Ovary (tissue), 7 donors: ENCODE measurements at regions not wholly inside any gene's neighbourhood (a gene's known extent, or its start where the extent isn't known, plus 50 kb on each side); places are given as distances from the start of the nearest gene placed in this dataset.

Experiments used
- DNase-seq, 5 donors: peaks; one replicate each; pipeline ENCODE4 v3.0.0-alpha.2; 2019 to 2020
- H3K27ac ChIP-seq, 2 donors: fragments of 200-600 bp; one replicate each; pipeline versions ENCODE4 v1.5.1 to v1.8.0; 2019 to 2022
- H3K27me3 ChIP-seq: fragments of 200-600 bp; one replicate; pipeline ENCODE4 v1.8.0; 2022
- H3K36me3 ChIP-seq: fragments of 200-600 bp; sonication (generic); one replicate; pipeline ENCODE4 v1.5.1; 2019
- H3K4me1 ChIP-seq: one replicate; pipeline ENCODE4 v1.8.1; 2013; ENCODE audit warnings: mild to moderate bottlenecking, moderate library complexity; ENCODE audit not compliant: insufficient read depth
- H3K4me3 ChIP-seq: fragments of 200-600 bp; sonication (generic); one replicate; pipeline ENCODE4 v1.5.1; 2017
- H3K9me3 ChIP-seq, 2 donors: fragments of 200-600 bp in 1 of 2; sonication (generic) in 1 of 2; one replicate each; pipeline versions ENCODE4 v1.5.1 to v1.8.1; 2013 to 2019; ENCODE audit warnings: mild to moderate bottlenecking in 1 of 2, moderate library complexity in 1 of 2
- CTCF ChIP-seq, 3 donors: fragments of 450-650 bp in 2 of 3; fragments of 200-600 bp in 1 of 3; IDR thresholded peaks; one replicate each; pipeline versions ENCODE4 v1.5.1 to v1.8.0; 2016 to 2022; ENCODE audit warnings: antibody characterized with exemption in 3 of 3, mild to moderate bottlenecking in 1 of 3
- EP300 ChIP-seq: sonication (generic); formaldehyde crosslinking; IDR thresholded peaks from one replicate; pipeline ENCODE4 v1.6.1; 2017; ENCODE audit warnings: antibody characterized with exemption
- POLR2A ChIP-seq: fragments of 450-650 bp; IDR thresholded peaks from one replicate; pipeline ENCODE4 v1.6.1; 2017; ENCODE audit warnings: antibody characterized with exemption, mild to moderate bottlenecking, moderate library complexity
- WGBS, 3 donors: extraction: QIAGEN DNeasy Blood & Tissue Kit in 1 of 3; methylation state at CpG; one replicate each; pipeline versions ENCODE4 v1.1.5 to v1.1.7; 2013 to 2017; 5-methylcytosine and 5-hydroxymethylcytosine counted together
- intact Hi-C, 4 donors: fragments of 100-400 bp; cut with DNase I; formaldehyde crosslinking; loops; one replicate each; pipeline versions ENCODE4 v1.11.0 to v1.15.1; 2022 to 2023
- donor health status: DM: no; HTN: no; CAD: no; lungs with moderate emphysema.
- donor health status: DM: no; HTN: no; CAD: no.
- donor health status: Bipolar disorder and iron deficiency.
- donor health status: DM: no; HTN: no; CAD: no.
- donor health status: DM: yes; HTN: yes; CAD: no.

- H3K36me3 ChIP-seq, result no peaks in the 10 kb centered on the region
- intact Hi-C loops, result no loop called here
- no peak overlapping the region for H3K27ac ChIP-seq
- no peak for TF ChIP-seq EP300
- WGBS, 3 donors, result 90 to 94% (median 91%) methylated on average over 2 of the region's 2 CpGs
- DNase-seq, result no peak
- no peaks in the 10 kb centered on the region for H3K9me3 ChIP-seq
- H3K4me3 ChIP-seq, result no peak overlapping the region
- H3K27me3 ChIP-seq, result no peaks in the 10 kb centered on the region
- H3K4me1 ChIP-seq, result no peaks in the 10 kb centered on the region
Measured at GRCh38 chr1:61627365-61627764, 97.6 kb downstream of the TM2D1 start.

- WGBS, 3 donors, result 47 to 61% (median 61%) methylated on average over 2 of the region's 2 CpGs
- intact Hi-C loops, result no loop called here
- H3K4me1 ChIP-seq, result no peaks in the 10 kb centered on the region
- no peaks in the 10 kb centered on the region for H3K27me3 ChIP-seq
- H3K9me3 ChIP-seq, result no peaks in the 10 kb centered on the region
- DNase-seq, result no peak
- no peak overlapping the region for H3K27ac ChIP-seq
- no peaks in the 10 kb centered on the region for H3K36me3 ChIP-seq
- no peak for TF ChIP-seq EP300
- TF ChIP-seq POLR2A, result no peak
- no peak for TF ChIP-seq CTCF (IDR thresholded peaks at IDR 0.05)
- no peak overlapping the region for H3K4me3 ChIP-seq
Measured at GRCh38 chr1:61626816-61627215, 98.1 kb downstream of the TM2D1 start.

- 98 to 100% (median 100%) methylated on average over 2 of the region's 2 CpGs for WGBS, 3 donors
Measured at GRCh38 chr1:61623852-61624251, 101.1 kb downstream of the TM2D1 start.

GRCh38 chr1:61620536-61620935 lies 104.4 kb downstream of the TM2D1 start:
- WGBS, 3 donors, result 61 to 76% (median 70%) methylated on average over 5 of the region's 5 CpGs
- Histone ChIP-seq H3K4me3 (no peak overlapping the region), H3K36me3 (no peaks in the 10 kb centered on the region), H3K27ac (no peak overlapping the region), H3K9me3 (no peaks in the 10 kb centered on the region), H3K4me1 (no peaks in the 10 kb centered on the region), H3K27me3 (no peaks in the 10 kb centered on the region)
- intact Hi-C loops, result no loop called here
- no peak for DNase-seq
- TF ChIP-seq EP300 (no peak), POLR2A (no peak), CTCF (IDR thresholded peaks at IDR 0.05) (no peak)

More at GRCh38 chr1:61623852-61624251, 101.1 kb downstream of the TM2D1 start:
- intact Hi-C loops, result no loop called here
- no peak overlapping the region for H3K27ac ChIP-seq
- no peak for DNase-seq
- no peaks in the 10 kb centered on the region for H3K9me3 ChIP-seq
- no peaks in the 10 kb centered on the region for H3K36me3 ChIP-seq
- no peaks in the 10 kb centered on the region for H3K4me1 ChIP-seq
- no peaks in the 10 kb centered on the region for H3K27me3 ChIP-seq
- TF ChIP-seq POLR2A (no peak), EP300 (no peak), CTCF (IDR thresholded peaks at IDR 0.05) (no peak)
- H3K4me3 ChIP-seq, result no peak overlapping the region

GRCh38 chr1:61618755-61619154 lies 106.2 kb downstream of the TM2D1 start:
- intact Hi-C loops, result no loop called here
- no peaks in the 10 kb centered on the region for H3K27me3 ChIP-seq
- no peak for DNase-seq
- no peaks in the 10 kb centered on the region for H3K4me1 ChIP-seq
- H3K9me3 ChIP-seq, result no peaks in the 10 kb centered on the region
- TF ChIP-seq POLR2A (no peak), EP300 (no peak), CTCF (IDR thresholded peaks at IDR 0.05) (no peak)
- no peaks in the 10 kb centered on the region for H3K36me3 ChIP-seq
- no peak overlapping the region for H3K4me3 ChIP-seq
- 93 to 95% (median 94%) methylated on average over 7 of the region's 7 CpGs for WGBS, 3 donors
- H3K27ac ChIP-seq, result no peak overlapping the region
